GM12873 (cell line): ENCODE measurements at regions not wholly inside any gene's neighbourhood (a gene's known extent, or its start where the extent isn't known, plus 50 kb on each side); places are given as distances from the start of the nearest gene placed in this dataset.

ENCODE experiments used
- CTCF ChIP-seq: IDR thresholded peaks from 2 replicates; pipeline ENCODE4 v1.5.1; 2012; ENCODE audit warnings: low read depth, mild to moderate bottlenecking, moderate library complexity, low read length, control low read depth; ENCODE audit not compliant: insufficient read depth; ENCODE audit errors: missing control alignments

GRCh38 chr9:107148216-107148615 is 134.9 kb upstream of the RAD23B start:
- no peak for TF ChIP-seq CTCF

GRCh38 chr9:107149756-107150155 is 133.3 kb upstream of the RAD23B start:
- no peak for TF ChIP-seq CTCF

- TF ChIP-seq CTCF: no peak
These were observed 129.7 kb upstream of the RAD23B start for GRCh38 chr9:107153336-107153735.

- no peak for TF ChIP-seq CTCF
These were observed 128.8 kb upstream of the RAD23B start for GRCh38 chr9:107154291-107154690.

- TF ChIP-seq CTCF: no peak
These were observed 128.3 kb upstream of the RAD23B start for GRCh38 chr9:107154766-107155165.

GRCh38 chr9:107155244-107155817 is 127.7 kb upstream of the RAD23B start:
- peak; percentile 25 for TF ChIP-seq CTCF

- TF ChIP-seq CTCF: peak; percentile 60
These were observed 124.8 kb upstream of the RAD23B start for GRCh38 chr9:107158321-107158720.
